Activated T-cell treated with anti-CD3 and anti-CD28 coated beads, Interleukin-2, amount 50 U/mL, for 72 hours (primary cell): ENCODE measurements at regions not wholly inside any gene's neighbourhood (a gene's known extent, or its start where the extent isn't known, plus 50 kb on each side); places are given as distances from the start of the nearest gene placed in this dataset.

Experiments
- ATAC-seq, 2 donors: fragments of 150-1000 bp; cut with Tn5 transposase; replicated peaks in 1 of 2; 2 replicates each; pipeline ENCODE4 v1.10.0; 2021; ENCODE audit warnings: moderate library complexity in 2 of 2, mild to moderate bottlenecking in 1 of 2
- DNase-seq, 2 donors: peaks; one replicate each; pipeline ENCODE4 v3.0.0; 2021 to 2022; ENCODE audit warnings: mixed read lengths in 1 of 2
- H3K27ac Mint-ChIP-seq: one replicate; pipeline ENCODE4 v1.8.0; 2022; ENCODE audit warnings: mild to moderate bottlenecking, moderate library complexity, mixed read lengths
- H3K27me3 Mint-ChIP-seq: one replicate; pipeline ENCODE4 v1.8.0; 2022; ENCODE audit warnings: low read depth, mixed read lengths
- H3K36me3 Mint-ChIP-seq, 2 donors: one replicate each; pipeline ENCODE4 v1.8.0; 2022; ENCODE audit warnings: mixed read lengths in 2 of 2, mild to moderate bottlenecking in 1 of 2; ENCODE audit not compliant: insufficient read depth in 2 of 2
- H3K4me1 Mint-ChIP-seq: one replicate; pipeline ENCODE4 v1.8.0; 2022; ENCODE audit warnings: low read depth, mixed read lengths
- H3K4me3 Mint-ChIP-seq, 2 donors: one replicate each; pipeline ENCODE4 v1.8.0; 2022; ENCODE audit warnings: mild to moderate bottlenecking in 2 of 2, mixed read lengths in 2 of 2, moderate library complexity in 2 of 2
- H3K9me3 Mint-ChIP-seq, 2 donors: one replicate each; pipeline ENCODE4 v1.8.0; 2022; ENCODE audit warnings: mixed read lengths in 2 of 2

DNA sequence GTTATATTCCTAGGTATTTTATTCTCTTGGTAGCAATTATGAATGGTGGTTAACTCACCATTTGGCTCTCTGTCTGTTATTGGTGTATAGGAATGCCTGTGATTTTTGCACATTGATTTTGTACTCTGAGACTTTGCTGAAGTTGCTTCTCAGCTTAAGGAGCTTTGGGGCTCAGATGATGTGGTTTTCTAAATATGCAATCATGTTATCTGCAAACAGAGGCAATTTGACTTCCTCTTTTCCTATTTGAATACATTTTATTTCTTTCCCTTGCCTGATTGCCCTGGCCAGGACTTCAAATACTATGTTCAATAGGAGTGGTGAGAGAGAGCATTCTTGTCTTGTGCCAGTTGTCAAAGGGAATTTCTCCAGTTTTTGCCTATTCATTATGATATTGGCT is 310.9 kb upstream of the RBMY1B start:
- DNase-seq: no peak
- Mint-ChIP-seq H3K4me3 (no peak overlapping the region), H3K36me3 (no peaks in the 10 kb centered on the region), H3K9me3 (no peaks in the 10 kb centered on the region), H3K27ac (no peak overlapping the region), H3K27me3 (no peaks in the 10 kb centered on the region), H3K4me1 (no peaks in the 10 kb centered on the region)
- ATAC-seq: no peak

- H3K9me3 Mint-ChIP-seq: no peaks in the 10 kb centered on the region
- no peaks in the 10 kb centered on the region for H3K4me1 Mint-ChIP-seq
- no peaks in the 10 kb centered on the region for H3K36me3 Mint-ChIP-seq
- H3K27ac Mint-ChIP-seq: no peak overlapping the region
- DNase-seq: no peak
- H3K27me3 Mint-ChIP-seq: no peaks in the 10 kb centered on the region
- no peak for ATAC-seq
- H3K4me3 Mint-ChIP-seq: no peak overlapping the region
Measured at GRCh38 chrY:21227849-21228248, 283.3 kb upstream of the RBMY1B start.

- H3K9me3 Mint-ChIP-seq: peaks cover 0 to 3% of the 10 kb centered on the region in 2 donors
- ATAC-seq (peak in 1 of 2 donors; percentile 92), DNase-seq (no peak)
- H3K4me3 Mint-ChIP-seq: peak overlapping the region in 1 of 2 donors; percentile 81
- H3K27ac Mint-ChIP-seq: peak overlapping the region; percentile 94
- H3K27me3 Mint-ChIP-seq: no peaks in the 10 kb centered on the region
- H3K36me3 Mint-ChIP-seq: peaks cover 0 to 9% of the 10 kb centered on the region in 2 donors
- H3K4me1 Mint-ChIP-seq: no peaks in the 10 kb centered on the region
Measured at GRCh38 chrY:21240221-21240620, 270.9 kb upstream of the RBMY1B start.

- no peaks in the 10 kb centered on the region for H3K4me1 Mint-ChIP-seq
- no peak for ATAC-seq
- H3K9me3 Mint-ChIP-seq: peaks cover 0 to 3% of the 10 kb centered on the region in 2 donors
- DNase-seq: no peak
- no peaks in the 10 kb centered on the region for H3K27me3 Mint-ChIP-seq
- H3K36me3 Mint-ChIP-seq: peaks cover 0 to 9% of the 10 kb centered on the region in 2 donors
- H3K4me3 Mint-ChIP-seq: peak overlapping the region in 1 of 2 donors; percentile 81
- H3K27ac Mint-ChIP-seq: peak overlapping the region; percentile 94
Measured at GRCh38 chrY:21240662-21241310, 270.4 kb upstream of the RBMY1B start.

DNA sequence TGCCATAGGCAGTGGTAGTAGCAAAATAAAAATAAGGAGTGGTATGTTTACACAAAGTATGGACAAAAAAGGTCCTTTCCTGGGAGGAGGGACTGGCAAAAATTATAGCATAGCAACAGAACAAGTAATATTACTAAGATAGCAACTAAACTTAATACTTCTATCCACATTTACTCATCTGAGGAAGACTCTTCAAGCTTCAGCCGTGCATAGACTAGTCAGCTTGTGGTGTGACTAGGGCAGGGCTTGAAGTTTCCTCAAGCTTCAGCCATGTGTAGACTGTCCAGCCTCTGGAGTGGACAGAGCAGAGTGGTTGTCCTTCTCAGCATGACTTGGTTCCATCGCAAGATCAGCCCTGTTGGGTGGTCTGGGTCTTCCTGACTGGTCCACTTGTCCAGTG is 268.3 kb upstream of the RBMY1B start:
- peak overlapping the region in 1 of 2 donors; percentile 47 for H3K4me3 Mint-ChIP-seq
- peaks cover 0 to 9% of the 10 kb centered on the region in 2 donors for H3K36me3 Mint-ChIP-seq
- no peaks in the 10 kb centered on the region for H3K27me3 Mint-ChIP-seq
- no peaks in the 10 kb centered on the region for H3K4me1 Mint-ChIP-seq
- peak overlapping the region; percentile 86 for H3K27ac Mint-ChIP-seq
- peaks cover 0 to 3% of the 10 kb centered on the region in 2 donors for H3K9me3 Mint-ChIP-seq
- ATAC-seq (peak in 1 of 2 donors; percentile 69), DNase-seq (no peak)

DNA sequence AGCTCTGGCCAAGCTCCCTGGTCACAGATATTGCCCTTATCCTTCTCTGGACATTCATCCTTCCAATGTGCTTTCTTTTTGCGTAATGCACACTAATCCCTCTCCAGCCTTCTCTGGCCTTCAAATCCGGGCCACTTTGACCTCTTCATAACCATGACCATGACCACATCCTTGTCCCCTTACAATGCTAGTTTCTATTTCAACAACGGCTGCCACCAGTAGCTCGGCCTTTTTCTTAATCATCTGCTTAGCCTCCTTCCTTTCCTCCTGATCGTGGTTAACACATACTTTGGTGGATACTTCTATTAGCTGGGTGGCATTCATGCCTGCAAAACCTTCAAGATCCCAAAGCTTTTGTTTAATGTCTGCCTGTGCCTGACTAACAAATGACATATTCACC is 264.4 kb upstream of the RBMY1B start:
- DNase-seq (no peak), ATAC-seq (no peak)
- Mint-ChIP-seq H3K36me3 (peaks cover 0 to 6% of the 10 kb centered on the region in 2 donors), H3K27me3 (no peaks in the 10 kb centered on the region), H3K27ac (peak overlapping the region; percentile 24), H3K4me3 (peak overlapping the region in 1 of 2 donors; percentile 62), H3K9me3 (no peaks in the 10 kb centered on the region), H3K4me1 (no peaks in the 10 kb centered on the region)

- peaks cover 0 to 4% of the 10 kb centered on the region in 2 donors for H3K36me3 Mint-ChIP-seq
- peak overlapping the region in 1 of 2 donors; percentile 86 for H3K4me3 Mint-ChIP-seq
- ATAC-seq (peak in 1 of 2 donors; percentile 56), DNase-seq (no peak)
- H3K27me3 Mint-ChIP-seq: no peaks in the 10 kb centered on the region
- no peaks in the 10 kb centered on the region for H3K9me3 Mint-ChIP-seq
- peak overlapping the region; percentile 93 for H3K27ac Mint-ChIP-seq
- no peaks in the 10 kb centered on the region for H3K4me1 Mint-ChIP-seq
Measured at GRCh38 chrY:21248591-21248990, 262.5 kb upstream of the RBMY1B start.

- Mint-ChIP-seq H3K4me1 (no peaks in the 10 kb centered on the region), H3K9me3 (no peaks in the 10 kb centered on the region), H3K36me3 (no peaks in the 10 kb centered on the region), H3K27me3 (no peaks in the 10 kb centered on the region), H3K27ac (no peak overlapping the region), H3K4me3 (peak overlapping the region in 1 of 2 donors; percentile 52)
- ATAC-seq (no peak), DNase-seq (no peak)
Measured at GRCh38 chrY:21253455-21254248, 257.5 kb upstream of the RBMY1B start.

DNA sequence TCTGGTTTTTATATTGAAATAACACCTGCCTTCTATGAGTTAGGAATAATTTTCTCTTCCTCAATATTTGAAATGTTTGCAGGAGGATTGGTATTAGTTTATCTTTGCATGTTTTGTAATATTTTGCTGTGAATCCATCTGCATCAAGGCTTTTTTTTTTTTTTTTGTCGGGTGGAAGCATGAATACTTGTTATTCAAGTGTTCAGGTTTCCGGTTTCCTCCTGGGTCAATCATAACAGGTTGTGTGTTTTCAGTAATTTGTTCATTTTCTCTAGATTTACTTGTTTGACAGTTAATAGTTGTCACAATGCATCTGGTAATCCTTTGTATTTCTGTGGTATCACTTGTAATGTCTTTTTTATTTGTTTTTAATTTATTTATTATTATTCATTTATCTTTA is 256.7 kb upstream of the RBMY1B start:
- no peaks in the 10 kb centered on the region for H3K36me3 Mint-ChIP-seq
- H3K27me3 Mint-ChIP-seq: no peaks in the 10 kb centered on the region
- ATAC-seq: no peak
- H3K4me3 Mint-ChIP-seq: peak overlapping the region in 1 of 2 donors; percentile 97
- H3K4me1 Mint-ChIP-seq: no peaks in the 10 kb centered on the region
- no peak for DNase-seq
- H3K27ac Mint-ChIP-seq: peak overlapping the region; percentile 98
- H3K9me3 Mint-ChIP-seq: no peaks in the 10 kb centered on the region

DNA sequence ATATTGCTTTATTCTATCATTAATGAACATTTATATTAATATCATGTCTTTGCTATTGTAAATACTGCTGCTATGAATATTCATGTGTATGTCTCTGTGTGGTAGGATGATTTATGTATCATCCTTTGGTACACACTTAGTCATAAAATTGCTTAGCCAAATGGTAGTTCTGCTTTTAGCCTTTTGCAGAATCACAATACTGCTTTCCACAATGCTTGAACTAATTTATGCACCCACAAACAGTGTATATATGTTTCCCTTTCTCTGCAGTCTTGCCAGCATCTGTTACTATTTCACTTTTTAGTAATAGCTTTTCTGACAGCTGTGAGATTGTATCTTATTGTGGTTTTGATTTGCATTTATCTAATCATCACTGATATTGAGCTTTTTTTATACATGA is 254.3 kb upstream of the RBMY1B start:
- no peaks in the 10 kb centered on the region for H3K36me3 Mint-ChIP-seq
- peak overlapping the region in 1 of 2 donors; percentile 62 for H3K4me3 Mint-ChIP-seq
- peak in 1 of 2 donors; percentile 89 for ATAC-seq
- H3K27me3 Mint-ChIP-seq: no peaks in the 10 kb centered on the region
- peak overlapping the region; percentile 89 for H3K27ac Mint-ChIP-seq
- H3K9me3 Mint-ChIP-seq: no peaks in the 10 kb centered on the region
- DNase-seq: no peak
- H3K4me1 Mint-ChIP-seq: no peaks in the 10 kb centered on the region

DNA sequence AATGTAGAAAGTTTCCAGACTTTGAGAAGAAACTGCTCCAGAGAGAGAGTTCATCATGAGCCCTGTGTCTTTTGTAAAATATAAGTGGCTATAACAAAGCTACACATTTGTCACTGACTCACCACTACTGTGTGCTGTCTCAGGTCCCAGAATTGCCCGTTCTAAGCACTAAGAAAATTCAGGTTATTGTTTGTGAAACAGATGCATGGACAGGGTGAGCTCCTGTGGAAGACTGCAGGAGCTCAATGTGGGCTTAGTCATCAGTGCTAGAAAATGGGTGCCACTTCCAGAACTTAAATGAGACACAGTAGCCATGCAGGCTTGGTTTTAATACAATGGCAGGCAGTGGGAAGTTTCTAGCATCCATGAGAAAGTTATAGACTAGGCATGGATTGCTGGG is 251.4 kb upstream of the RBMY1B start:
- Mint-ChIP-seq H3K4me3 (no peak overlapping the region), H3K4me1 (no peaks in the 10 kb centered on the region)

DNA sequence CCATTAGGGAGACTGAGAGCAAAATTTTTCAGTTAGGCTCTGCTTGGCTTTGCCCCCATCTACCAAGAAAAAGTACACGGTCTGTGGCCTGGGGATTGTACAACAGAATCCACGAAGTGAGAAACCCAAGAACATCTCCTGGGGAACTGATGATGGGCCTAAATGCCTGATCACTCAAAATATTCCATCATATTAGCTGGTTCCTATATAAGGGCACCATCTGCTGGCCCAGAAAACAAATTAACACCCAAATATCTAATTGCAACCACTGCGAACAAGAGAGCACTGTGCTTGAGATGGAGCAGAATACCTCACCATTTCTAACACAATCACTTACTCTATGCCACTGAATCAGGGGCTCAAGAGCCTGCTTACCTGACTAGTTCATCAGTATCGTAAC is 250.8 kb upstream of the RBMY1B start:
- Mint-ChIP-seq H3K4me3 (no peak overlapping the region), H3K27ac (no peak overlapping the region), H3K9me3 (no peaks in the 10 kb centered on the region), H3K36me3 (no peaks in the 10 kb centered on the region), H3K4me1 (no peaks in the 10 kb centered on the region), H3K27me3 (no peaks in the 10 kb centered on the region)
- DNase-seq (no peak), ATAC-seq (peak in 1 of 2 donors; percentile 43)

More for the DNA sequence above, 251.4 kb upstream of the RBMY1B start:
- Mint-ChIP-seq H3K27me3 (no peaks in the 10 kb centered on the region), H3K36me3 (no peaks in the 10 kb centered on the region), H3K27ac (no peak overlapping the region), H3K9me3 (no peaks in the 10 kb centered on the region)
- DNase-seq (no peak), ATAC-seq (peak in 1 of 2 donors; percentile 49)

GRCh38 chrY:21261158-21261557 is 250.0 kb upstream of the RBMY1B start:
- DNase-seq: no peak
- H3K36me3 Mint-ChIP-seq: no peaks in the 10 kb centered on the region
- H3K4me1 Mint-ChIP-seq: no peaks in the 10 kb centered on the region
- ATAC-seq: no peak
- no peaks in the 10 kb centered on the region for H3K27me3 Mint-ChIP-seq
- H3K4me3 Mint-ChIP-seq: no peak overlapping the region
- no peak overlapping the region for H3K27ac Mint-ChIP-seq
- no peaks in the 10 kb centered on the region for H3K9me3 Mint-ChIP-seq
